MM.1S (cell line): ENCODE measurements at regions not wholly inside any gene's neighbourhood (a gene's known extent, or its start where the extent isn't known, plus 50 kb on each side); places are given as distances from the start of the nearest gene placed in this dataset.
"Not testable (repeated sequence)": the region's sequence is repeated elsewhere in the genome, so short reads cannot be mapped to it uniquely, and the experiment has no call there.

Experiments used
- CTCF ChIP-seq: fragments of 300-600 bp; sonication (generic); IDR thresholded peaks from 2 replicates; pipeline ENCODE4 v1.5.1; 2016; ENCODE audit warnings: antibody characterized with exemption, low read length, mixed read lengths
- EZH2 ChIP-seq: fragments of 300-600 bp; sonication (generic); optimal IDR thresholded peaks from 2 replicates; pipeline ENCODE3; 2017; ENCODE audit warnings: low read depth, mild to moderate bottlenecking, antibody characterized with exemption, low read length, mixed read lengths
- EZH2phosphoT487 ChIP-seq: fragments of 300-600 bp; sonication (generic); IDR thresholded peaks from 2 replicates; pipeline ENCODE4 v1.6.1; 2018; ENCODE audit warnings: antibody characterized with exemption, low read length

- not testable (repeated sequence) for TF ChIP-seq CTCF, EZH2, EZH2phosphoT487
Observed at GRCh38 chr1:146393154-146393553, 164.3 kb upstream of the NOTCH2NLA start.
